ENCODE measurements at regions not wholly inside any gene's neighbourhood (a gene's known extent, or its start where the extent isn't known, plus 50 kb on each side); places are given as distances from the start of the nearest gene placed in this dataset.

GRCh38 chr5:158569534-158569933 lies 530.2 kb downstream of the EBF1 start:
- no peak overlapping the region for H3K4me3 ChIP-seq (ENCODE audit: low read depth, low read length)
- POLR2A ChIA-PET, result no interaction called here
- no peak for TF ChIP-seq CTCF (IDR thresholded peaks at IDR 0.05; ENCODE audit: insufficient read depth, low read length, missing control alignments)
- no peak for DNase-seq (ENCODE audit: low read depth, low spot score)
- CTCF ChIA-PET, result no interaction called here

GRCh38 chr5:158565017-158565789 lies 534.5 kb downstream of the EBF1 start:
- H3K4me3 ChIP-seq (ENCODE audit: low read depth, low read length), result no peak overlapping the region
- ChIA-PET POLR2A (no interaction called here), CTCF (interaction anchor here (1.4 kb wide), 1 partner anchor 390 kb away, joined by 3 read pairs; no protein-coding TSS in a partner anchor)
- no peak for TF ChIP-seq CTCF (IDR thresholded peaks at IDR 0.05; ENCODE audit: insufficient read depth, low read length, missing control alignments)
- DNase-seq (ENCODE audit: low read depth, low spot score), result no peak

- no peak for DNase-seq (ENCODE audit: low read depth, low spot score)
- POLR2A ChIA-PET, result interaction anchor here (0.5 kb wide), 1 partner anchor 1219 kb away, joined by 3 read pairs; no protein-coding TSS in a partner anchor
Measured at GRCh38 chr5:158563760-158564390, 535.8 kb downstream of the EBF1 start.

GRCh38 chr5:158561562-158562190 lies 538.0 kb downstream of the EBF1 start:
- POLR2A ChIA-PET, result no interaction called here
- H3K4me3 ChIP-seq (ENCODE audit: low read depth, low read length), result no peak overlapping the region
- no peak for TF ChIP-seq CTCF (IDR thresholded peaks at IDR 0.05; ENCODE audit: insufficient read depth, low read length, missing control alignments)
- no peak for DNase-seq (ENCODE audit: low read depth, low spot score)
- CTCF ChIA-PET, result interaction anchor here (0.7 kb wide), 1 partner anchor 387 kb away, joined by 3 read pairs; no protein-coding TSS in a partner anchor

More at GRCh38 chr5:158563760-158564390, 535.8 kb downstream of the EBF1 start:
- no peak for TF ChIP-seq CTCF (IDR thresholded peaks at IDR 0.05; ENCODE audit: insufficient read depth, low read length, missing control alignments)
- CTCF ChIA-PET, result no interaction called here
- no peak overlapping the region for H3K4me3 ChIP-seq (ENCODE audit: low read depth, low read length)

GRCh38 chr5:158560170-158560569 lies 539.5 kb downstream of the EBF1 start:
- TF ChIP-seq CTCF (IDR thresholded peaks at IDR 0.05; ENCODE audit: insufficient read depth, low read length, missing control alignments), result no peak
- POLR2A ChIA-PET, result no interaction called here
- H3K4me3 ChIP-seq (ENCODE audit: low read depth, low read length), result no peak overlapping the region
- DNase-seq (ENCODE audit: low read depth, low spot score), result no peak
- CTCF ChIA-PET, result no interaction called here

- ChIA-PET POLR2A (no interaction called here), CTCF (no interaction called here)
- DNase-seq (ENCODE audit: low read depth, low spot score), result no peak
- no peak overlapping the region for H3K4me3 ChIP-seq (ENCODE audit: low read depth, low read length)
- no peak for TF ChIP-seq CTCF (IDR thresholded peaks at IDR 0.05; ENCODE audit: insufficient read depth, low read length, missing control alignments)
Measured at GRCh38 chr5:158559643-158560042, 540.1 kb downstream of the EBF1 start.
